Cardiac fibroblast (primary cell): ENCODE measurements at regions not wholly inside any gene's neighbourhood (a gene's known extent, or its start where the extent isn't known, plus 50 kb on each side); places are given as distances from the start of the nearest gene placed in this dataset.

Experiments used
- DNase-seq, 2 donors: peaks; one replicate each; pipeline versions ENCODE4 v3.0.0 to v3.0.0-alpha.2; 2010; ENCODE audit warnings: low read depth in 2 of 2
- H3K4me3 ChIP-seq, 2 donors: replicated peaks in 1 of 2; 1 replicate in 1 of 2; 2 replicates in 1 of 2; pipeline ENCODE4 v1.5.1; 2011; ENCODE audit warnings: low read depth in 2 of 2, low read length in 2 of 2, mild to moderate bottlenecking in 2 of 2, moderate library complexity in 1 of 2
- TF ChIP-seq, protein P1 (sequence below): IDR thresholded peaks from one replicate; pipeline ENCODE4 v1.5.1; 2011; ENCODE audit warnings: low read depth, mild to moderate bottlenecking, low read length, inconsistent platforms

DNA sequence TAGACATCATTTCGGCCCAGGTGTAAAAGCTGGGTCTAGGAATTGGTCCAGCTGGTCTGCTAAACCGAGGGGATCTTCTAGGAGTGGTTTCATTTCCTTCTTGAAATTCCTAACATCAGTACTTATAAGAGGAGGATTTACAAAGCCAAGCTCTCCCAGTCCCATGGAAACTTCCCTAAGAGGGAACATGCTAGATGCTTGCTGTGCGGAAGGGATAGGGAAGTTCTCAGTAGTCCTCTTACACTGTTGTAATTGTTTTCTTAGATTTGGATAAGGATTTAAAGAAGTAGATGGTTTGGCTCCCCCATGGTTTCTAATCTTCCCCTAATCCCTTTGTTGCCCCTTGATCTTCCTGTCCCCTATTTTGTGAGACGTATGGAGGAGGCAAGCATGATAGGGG is 89.7 kb upstream of the XCR1 start:
- no peak for DNase-seq
- TF ChIP-seq, protein P1, sequence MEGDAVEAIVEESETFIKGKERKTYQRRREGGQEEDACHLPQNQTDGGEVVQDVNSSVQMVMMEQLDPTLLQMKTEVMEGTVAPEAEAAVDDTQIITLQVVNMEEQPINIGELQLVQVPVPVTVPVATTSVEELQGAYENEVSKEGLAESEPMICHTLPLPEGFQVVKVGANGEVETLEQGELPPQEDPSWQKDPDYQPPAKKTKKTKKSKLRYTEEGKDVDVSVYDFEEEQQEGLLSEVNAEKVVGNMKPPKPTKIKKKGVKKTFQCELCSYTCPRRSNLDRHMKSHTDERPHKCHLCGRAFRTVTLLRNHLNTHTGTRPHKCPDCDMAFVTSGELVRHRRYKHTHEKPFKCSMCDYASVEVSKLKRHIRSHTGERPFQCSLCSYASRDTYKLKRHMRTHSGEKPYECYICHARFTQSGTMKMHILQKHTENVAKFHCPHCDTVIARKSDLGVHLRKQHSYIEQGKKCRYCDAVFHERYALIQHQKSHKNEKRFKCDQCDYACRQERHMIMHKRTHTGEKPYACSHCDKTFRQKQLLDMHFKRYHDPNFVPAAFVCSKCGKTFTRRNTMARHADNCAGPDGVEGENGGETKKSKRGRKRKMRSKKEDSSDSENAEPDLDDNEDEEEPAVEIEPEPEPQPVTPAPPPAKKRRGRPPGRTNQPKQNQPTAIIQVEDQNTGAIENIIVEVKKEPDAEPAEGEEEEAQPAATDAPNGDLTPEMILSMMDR: no peak
- no peak overlapping the region for H3K4me3 ChIP-seq

DNA sequence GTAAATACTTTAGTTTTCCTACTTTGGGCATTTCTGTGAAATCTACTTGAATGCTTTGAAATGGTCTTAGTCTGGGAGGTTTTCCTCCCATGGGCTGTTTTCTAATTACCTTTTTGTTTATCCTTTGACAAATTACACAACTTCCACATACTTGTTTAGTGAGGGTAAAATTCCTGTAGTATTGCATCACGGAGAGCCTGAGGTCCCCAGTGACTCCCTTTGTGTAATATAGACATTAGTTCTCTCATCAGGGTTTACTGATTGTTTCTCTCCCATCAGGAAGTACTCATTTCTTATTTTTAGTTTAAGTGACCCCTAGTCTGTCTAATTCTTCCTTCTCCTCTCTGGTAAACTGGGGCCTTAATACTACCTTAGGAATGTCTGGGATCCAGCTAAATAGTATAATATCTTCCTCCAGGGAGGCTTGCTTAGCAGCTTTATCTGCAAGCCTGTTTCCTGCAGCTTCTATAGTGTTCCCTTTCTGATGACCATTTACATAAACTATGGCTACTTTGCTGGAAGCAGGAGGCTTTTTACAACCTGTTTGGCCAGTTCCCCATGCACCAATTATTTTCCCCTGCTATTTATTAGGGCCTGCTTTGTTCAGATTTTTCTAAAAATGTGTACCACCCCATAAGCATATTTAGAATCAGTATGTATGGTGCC is 87.2 kb upstream of the XCR1 start:
- no peak overlapping the region for H3K4me3 ChIP-seq
- TF ChIP-seq, protein P1: no peak
- peak; percentile 78 to 97 for DNase-seq

DNA sequence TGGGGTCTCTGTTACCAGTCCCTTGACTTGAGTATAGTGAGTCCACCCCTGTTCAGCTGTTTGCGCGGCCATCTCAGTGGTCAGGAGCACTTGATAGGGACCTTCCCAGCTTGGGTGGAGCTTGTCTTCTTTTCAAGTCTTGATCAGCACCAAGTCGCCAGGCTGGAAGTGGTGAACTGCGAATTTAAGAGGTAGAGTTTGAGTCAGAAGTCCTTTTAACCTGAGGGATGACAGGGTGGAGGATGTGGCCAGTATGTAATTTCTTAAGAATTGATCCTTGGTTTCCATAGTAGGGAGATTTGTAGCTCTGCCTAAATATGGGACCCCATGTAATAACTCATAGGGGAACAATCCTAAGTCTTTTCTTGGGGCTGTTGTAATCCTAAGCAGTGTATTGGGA is 86.3 kb upstream of the XCR1 start:
- no peak overlapping the region for H3K4me3 ChIP-seq
- TF ChIP-seq, protein P1: no peak
- DNase-seq: peak in 1 of 2 donors; percentile 16

DNA sequence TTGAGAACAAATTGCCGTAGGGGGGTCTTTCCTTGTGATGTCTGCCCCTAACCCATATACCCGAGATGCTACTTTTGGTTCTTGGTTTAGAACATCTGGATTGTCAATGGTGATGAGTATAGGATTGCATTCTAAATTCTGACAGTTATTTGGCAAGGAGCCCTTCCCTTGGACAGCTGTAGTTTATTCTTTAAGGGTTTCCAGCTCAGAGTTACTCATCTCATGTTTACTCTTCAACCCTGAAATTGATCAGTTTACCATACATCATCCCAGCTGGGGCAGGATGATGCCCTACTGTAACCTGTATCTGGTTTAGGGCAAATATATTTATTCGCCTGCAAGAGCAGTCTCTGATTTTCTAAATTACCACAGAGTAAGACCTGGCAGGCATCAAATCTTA is 85.7 kb upstream of the XCR1 start:
- TF ChIP-seq, protein P1: no peak
- DNase-seq: peak in 1 of 2 donors; percentile 22
- H3K4me3 ChIP-seq: no peak overlapping the region

DNA sequence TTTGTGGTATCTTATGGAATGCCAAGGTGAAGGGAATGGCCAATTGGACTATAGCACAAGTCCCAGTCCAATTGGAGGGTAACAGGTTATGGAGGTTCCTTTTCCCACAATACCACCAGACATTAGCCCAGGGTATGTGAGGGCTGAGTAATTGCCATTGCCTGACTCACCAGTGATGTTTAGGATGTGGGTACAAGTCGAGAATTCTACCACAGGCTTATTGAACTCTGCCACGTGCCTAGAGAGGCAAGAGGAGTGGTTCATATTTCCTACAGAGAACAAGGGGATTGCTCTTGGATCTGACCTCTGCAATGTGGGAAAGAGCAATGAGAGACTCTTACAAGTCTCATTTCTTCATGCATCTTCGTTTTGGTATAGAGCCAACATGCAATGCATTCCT is 85.0 kb upstream of the XCR1 start:
- TF ChIP-seq, protein P1: no peak
- peak in 1 of 2 donors; percentile 49 for DNase-seq
- H3K4me3 ChIP-seq: no peak overlapping the region

DNA sequence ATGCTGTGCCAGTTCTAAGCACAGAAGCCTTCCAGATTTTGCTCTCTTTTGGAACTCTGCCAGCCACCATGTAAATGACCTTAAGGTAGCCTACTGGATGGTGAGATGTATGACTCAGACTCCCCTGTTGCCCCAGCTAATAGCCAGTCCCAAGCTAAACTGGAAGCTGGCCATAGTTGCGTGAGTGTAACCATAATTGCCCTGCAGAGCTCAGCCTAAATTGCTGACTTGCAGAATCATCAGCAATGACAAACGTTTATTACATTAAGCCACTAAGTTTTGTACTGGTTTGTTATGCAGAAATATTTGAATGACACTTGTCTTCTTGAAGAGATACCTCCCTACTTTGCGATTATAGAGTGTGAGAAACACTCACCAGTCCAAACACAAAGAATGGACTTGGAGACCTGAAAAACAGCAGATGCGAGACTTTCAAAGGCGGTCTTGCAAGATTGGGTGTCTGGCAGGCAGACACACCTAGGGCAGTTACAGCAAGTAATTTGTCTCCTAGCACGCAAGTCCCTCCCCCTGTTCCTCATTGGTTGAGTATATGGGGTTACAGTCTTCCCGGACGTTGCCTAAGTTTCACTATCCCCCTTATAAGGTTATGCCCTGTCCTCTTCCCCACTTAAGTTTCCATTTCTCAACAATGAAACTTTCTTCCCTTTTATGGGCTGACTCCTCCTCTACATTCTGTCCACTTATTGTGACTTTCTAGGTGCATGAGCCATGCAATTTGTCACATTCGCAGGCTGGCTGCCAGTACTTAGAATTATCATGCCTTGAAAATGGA is 83.6 kb upstream of the XCR1 start:
- TF ChIP-seq, protein P1: no peak
- H3K4me3 ChIP-seq: no peak overlapping the region
- peak; percentile 86 to 87 for DNase-seq
